H1 (cell line): ENCODE measurements at regions not wholly inside any gene's neighbourhood (a gene's known extent, or its start where the extent isn't known, plus 50 kb on each side); places are given as distances from the start of the nearest gene placed in this dataset.

Experiments used
- CHD1 ChIP-seq: IDR thresholded peaks from 2 replicates; pipeline ENCODE4 v1.6.1; 2012; ENCODE audit warnings: low read depth, low read length, improper control_type of control experiment
- CTBP2 ChIP-seq: IDR thresholded peaks from 2 replicates; pipeline ENCODE4 v1.7.0; 2011; ENCODE audit warnings: borderline replicate concordance, mild to moderate bottlenecking, moderate library complexity, mixed read lengths, low read length; ENCODE audit not compliant: insufficient read depth, insufficient read length
- CTCF ChIP-seq, 3 experiments: IDR thresholded peaks; 1 replicate in 2 of 3; 2 replicates in 1 of 3; pipeline versions ENCODE4 v1.5.1 to v1.6.1; 2011; ENCODE audit warnings: low read length in 3 of 3, mild to moderate bottlenecking in 3 of 3, inconsistent platforms in 2 of 3, low read depth in 1 of 3, moderate library complexity in 1 of 3; ENCODE audit not compliant: insufficient read depth in 1 of 3; ENCODE audit errors: control extremely low read depth in 1 of 3

DNA sequence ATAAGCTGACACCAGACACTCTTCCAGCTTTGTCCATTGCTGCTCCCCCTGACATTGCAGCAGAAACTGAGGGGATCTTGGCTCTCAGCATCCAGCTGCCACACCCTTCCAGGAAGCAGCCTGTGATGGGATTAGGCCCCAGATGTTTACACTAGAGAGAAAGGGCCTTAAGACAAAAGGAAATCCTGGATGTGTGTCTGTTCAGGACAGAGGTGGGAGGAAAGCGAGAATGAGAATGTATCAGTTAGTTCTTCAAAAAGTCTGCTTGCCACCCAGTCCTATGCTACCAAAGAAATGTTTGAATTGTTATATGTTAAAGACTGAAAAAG, 58.8 kb downstream of the HES1 start:
- TF ChIP-seq CHD1 = no peak
- TF ChIP-seq CTCF (IDR thresholded peaks at IDR 0.05; ENCODE audit: control extremely low read depth in 1 of 3, insufficient read depth in 1 of 3, low read depth in 1 of 3, low read length in 3 of 3) = no peak
- TF ChIP-seq CTBP2 = no peak
